Fibroblast of skin of left quadriceps (primary cell): ENCODE measurements at regions not wholly inside any gene's neighbourhood (a gene's known extent, or its start where the extent isn't known, plus 50 kb on each side); places are given as distances from the start of the nearest gene placed in this dataset.
"Not testable (repeated sequence)": the region's sequence is repeated elsewhere in the genome, so short reads cannot be mapped to it uniquely, and the experiment has no call there.

Source experiments
- DNase-seq, 2 experiments: peaks; one replicate each; pipeline ENCODE4 v3.0.0-alpha.2; 2013; ENCODE audit warnings: low read depth in 2 of 2

DNA sequence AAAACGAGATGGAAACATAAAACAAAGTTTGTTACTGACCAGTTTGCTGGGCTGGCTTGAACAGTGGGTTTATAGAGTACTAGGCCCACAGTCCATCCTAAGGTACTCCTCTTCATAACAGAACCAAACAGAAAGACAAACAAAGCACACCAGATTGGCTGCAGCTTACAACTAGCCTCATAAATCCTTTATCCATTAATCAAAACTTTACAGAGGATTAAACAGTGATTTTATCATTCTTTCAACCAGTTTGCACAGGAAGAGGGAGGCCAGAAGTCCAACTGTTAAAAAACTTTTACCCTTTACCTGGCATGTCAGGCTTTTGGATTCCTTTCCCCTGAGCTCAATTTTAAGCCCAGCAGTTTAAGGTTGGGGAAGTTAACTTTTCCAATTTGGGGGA lies 1467.6 kb downstream of the MAT2B start:
- no peak for DNase-seq

DNA sequence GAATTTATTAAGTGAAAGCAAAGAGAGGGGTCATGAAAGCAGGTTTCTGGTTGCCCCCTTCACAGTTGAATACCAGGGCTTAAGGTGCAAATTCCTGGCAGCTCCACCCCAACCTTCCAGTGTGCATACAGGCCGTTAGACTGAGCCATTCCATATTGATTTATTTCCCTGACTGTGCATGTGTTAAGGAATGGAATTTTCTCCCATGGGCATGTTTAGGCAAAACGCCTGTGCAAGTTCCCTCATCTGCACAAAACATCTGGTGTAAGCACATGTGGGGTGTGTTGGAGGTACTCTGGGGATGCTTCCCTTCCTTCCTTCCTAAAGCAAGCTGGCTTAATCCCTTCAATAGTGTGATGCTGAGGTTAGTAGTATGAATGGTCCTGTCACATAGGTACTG lies 1470.6 kb downstream of the MAT2B start:
- no peak for DNase-seq

DNA sequence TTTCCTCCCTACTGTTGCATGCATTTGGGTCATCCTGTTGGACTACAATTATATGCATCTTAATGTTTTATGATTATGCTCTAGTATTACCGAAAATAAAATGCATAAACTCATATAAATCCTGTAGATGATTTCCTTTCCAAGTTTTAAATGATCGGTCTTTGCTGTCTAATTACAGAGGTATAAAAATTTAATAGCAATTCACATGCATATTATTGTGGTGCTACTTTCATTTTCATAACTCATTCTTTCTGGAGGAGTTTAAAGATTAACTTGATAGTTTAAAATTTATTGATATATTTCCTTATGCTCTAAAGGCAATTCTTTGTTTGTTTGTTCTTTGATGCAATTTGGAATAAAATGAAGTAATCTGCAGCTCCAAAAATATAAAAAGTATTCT lies 1475.1 kb downstream of the MAT2B start:
- DNase-seq: no peak

DNA sequence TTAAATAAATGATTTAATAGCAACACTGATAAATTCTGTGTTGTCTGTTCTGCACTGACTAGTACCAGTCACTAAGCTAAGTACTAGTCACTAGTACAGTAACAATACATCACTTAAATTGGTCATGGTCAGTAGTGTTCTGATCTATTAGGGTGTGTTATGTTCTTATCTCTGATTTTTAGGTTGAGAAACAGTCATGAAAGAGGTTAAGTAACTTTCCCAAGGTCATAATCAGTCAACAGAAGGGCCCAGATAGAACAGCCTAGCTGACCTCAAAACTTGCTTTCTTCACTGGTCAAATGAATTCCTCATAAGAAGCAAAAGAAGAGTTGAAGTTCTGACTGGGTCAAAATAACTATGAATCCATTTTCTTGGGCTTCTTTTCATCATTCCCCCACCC lies 1492.7 kb downstream of the MAT2B start:
- DNase-seq: no peak

DNA sequence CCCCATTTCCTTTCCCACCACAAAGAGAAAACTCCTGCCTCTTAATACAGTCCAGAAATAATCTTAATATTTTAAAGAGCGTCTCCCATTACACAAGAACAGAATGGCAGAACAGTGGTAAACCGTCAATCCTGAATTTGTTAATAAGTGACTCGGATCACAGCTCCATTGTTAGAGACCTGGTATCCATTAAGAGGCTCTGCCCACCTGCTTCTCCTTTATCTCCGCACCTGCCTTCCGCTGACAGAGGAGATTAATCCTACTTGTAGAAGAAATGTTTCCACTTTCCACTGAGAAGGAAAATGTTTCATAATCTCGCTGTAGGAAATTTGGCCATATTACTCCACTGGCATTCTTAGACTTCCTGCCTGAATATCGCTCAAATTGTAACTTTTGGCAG lies 1493.2 kb downstream of the MAT2B start:
- no peak for DNase-seq

DNA sequence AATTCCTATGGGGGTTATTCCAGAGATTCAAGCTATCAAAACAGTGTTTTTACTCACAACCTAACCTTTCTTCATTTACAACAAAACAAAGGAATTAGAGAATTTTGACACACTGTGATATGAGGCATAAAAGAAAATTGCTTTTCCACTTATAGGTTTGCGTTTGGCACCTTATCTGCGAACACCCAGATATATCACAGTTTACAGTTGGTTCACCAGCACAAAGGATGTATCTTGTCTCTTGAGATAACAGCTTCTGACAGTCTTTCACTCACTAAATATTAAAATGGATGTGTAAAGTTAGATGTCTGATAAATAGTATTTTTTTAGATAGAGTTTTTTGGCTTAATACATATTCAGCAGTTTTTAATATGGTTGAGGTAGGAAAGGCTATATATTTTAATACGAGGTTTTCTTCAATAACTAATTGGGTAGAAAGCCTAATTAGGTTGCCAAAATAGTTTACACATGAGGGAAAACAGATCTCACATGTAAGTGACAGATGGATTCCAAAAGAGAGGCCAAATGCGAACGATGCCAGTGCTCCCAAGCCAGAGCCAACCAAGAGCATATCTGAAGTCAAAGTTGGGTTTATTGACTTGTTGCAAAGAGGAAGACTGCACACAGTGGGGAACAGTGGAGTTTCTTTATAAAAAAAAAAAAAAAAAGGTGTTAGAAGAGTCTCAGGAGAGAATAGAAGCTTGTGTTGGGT lies 1495.2 kb downstream of the MAT2B start:
- DNase-seq: no peak

DNA sequence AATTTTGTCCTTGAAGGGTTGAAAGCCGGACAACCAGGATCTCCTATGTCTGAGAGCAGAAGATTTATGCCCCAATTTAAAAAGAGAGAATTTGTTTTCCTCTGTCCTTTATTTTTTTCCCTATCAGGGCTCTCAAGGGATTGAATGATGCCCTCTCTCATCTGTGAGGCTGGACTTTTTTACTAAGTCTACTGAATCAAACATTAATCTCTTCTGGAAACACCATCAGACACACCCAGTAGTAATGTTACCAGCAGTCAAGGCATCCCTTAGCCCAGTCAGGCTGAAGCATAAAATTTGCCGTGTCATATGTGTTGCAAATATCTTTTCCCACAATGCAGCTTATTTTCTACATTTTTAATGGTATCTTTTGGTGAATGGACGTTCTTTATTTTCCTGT lies 1497.9 kb downstream of the MAT2B start:
- DNase-seq: no peak

DNA sequence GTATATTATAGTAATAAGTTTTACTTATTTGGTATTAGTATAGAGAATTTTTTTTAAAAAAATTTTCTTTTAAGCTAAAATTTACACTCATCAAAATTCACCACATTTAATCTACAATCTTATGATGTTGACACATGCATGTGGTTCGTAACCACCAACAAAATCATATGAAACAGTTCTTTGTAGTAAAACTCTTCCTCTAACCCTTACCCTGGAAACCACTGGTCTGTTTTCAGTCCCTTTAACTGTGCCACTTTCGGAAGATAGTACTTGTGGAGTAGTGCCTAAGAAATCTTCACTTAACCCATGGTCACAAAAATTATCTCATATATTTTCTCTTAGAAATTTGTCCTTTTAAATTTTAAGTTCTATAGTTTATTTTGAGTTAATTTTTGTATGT lies 1498.8 kb downstream of the MAT2B start:
- DNase-seq: no peak

DNA sequence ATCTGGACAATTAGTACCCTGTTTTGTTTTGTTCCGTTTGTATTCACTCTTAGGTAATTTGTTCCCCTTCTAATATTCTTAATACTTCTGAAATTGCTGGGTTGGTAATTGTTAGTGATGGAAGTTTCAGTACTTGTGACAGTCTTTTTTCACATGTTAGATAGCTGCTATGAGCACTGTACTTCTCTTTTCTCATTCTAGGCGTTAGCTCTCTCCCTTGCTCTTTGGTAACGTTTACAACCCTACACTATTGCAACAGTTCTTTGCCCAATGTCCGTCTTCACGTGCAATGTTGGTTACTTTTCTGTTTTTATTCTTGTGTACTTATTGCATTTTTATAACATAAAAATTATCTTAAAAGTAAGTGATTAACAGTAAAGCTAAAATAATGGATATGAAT lies 1509.0 kb downstream of the MAT2B start:
- DNase-seq: no peak

DNA sequence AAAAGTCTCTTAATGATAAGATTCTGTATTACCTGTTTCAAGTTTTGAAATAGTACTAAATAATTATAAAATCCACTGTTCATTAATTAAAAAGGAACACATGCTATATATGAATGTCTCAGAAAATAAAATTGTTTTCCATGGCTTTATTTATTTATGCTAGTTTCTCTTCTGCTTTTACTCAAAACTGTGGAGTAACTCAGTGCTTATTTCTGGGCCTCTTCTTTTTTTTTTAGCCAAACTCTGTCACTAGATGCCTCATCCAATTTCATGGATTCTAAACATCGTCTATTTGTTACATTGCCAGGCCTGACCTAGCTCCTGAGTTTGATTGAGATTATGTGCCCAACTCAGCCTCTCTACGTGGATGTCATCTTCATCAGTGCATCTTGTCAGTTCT lies 1509.7 kb downstream of the MAT2B start:
- DNase-seq: no peak

DNA sequence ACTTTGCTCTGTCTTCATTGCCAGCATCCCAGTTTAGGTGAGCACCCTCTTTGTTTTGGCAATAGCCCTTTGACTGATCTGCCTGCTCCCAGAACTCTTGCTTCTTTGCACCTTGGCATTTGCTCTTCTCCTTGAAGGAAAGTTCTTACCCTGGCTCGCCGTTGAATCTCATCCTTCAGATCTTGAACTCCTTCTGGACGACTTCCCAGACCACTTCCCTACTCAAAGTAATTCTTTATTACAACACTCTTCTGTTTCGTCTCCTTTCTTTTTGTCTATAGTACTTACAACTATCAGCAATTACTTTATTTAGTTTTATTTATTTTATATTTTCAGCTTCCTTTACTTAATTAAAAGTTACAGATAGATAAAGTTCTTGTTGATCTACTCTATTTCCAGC lies 1510.1 kb downstream of the MAT2B start:
- no peak for DNase-seq

DNA sequence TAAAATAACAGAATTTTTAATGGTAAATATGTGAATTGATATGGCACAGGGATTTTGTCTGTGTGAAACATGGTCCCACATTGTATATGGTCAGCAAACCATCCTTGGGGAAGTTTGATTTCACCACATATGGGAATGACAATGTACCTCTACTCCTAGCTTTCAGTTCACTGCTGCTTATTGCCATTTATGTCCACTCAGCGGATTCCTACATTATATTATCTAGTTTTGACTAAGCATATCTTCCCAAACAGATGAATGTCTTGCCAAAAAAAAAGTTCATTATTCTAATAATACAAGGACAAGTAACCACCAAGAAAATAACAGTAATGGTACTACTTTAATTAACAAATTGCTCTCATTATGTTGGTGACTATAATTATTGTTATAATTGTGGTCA lies 1521.6 kb downstream of the MAT2B start:
- DNase-seq: no peak

DNA sequence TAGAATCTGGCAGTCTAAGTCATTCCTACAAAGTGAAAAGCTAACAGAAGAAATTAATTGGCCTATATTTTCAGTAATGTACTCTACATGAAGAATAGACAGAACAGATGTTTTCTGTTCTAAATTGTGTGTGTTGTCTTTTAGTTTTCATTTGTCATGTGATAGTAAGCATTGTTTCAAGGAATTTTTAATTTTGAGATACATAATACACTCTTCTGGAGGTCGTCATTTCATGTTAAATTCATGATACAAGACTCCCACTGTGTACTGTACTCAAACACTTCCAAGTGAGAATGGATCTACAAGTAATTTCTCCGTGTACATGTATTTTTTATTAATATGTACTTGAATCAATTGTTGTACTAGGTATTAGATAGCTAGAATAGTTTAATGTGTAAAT lies 1522.9 kb downstream of the MAT2B start:
- DNase-seq: no peak

DNA sequence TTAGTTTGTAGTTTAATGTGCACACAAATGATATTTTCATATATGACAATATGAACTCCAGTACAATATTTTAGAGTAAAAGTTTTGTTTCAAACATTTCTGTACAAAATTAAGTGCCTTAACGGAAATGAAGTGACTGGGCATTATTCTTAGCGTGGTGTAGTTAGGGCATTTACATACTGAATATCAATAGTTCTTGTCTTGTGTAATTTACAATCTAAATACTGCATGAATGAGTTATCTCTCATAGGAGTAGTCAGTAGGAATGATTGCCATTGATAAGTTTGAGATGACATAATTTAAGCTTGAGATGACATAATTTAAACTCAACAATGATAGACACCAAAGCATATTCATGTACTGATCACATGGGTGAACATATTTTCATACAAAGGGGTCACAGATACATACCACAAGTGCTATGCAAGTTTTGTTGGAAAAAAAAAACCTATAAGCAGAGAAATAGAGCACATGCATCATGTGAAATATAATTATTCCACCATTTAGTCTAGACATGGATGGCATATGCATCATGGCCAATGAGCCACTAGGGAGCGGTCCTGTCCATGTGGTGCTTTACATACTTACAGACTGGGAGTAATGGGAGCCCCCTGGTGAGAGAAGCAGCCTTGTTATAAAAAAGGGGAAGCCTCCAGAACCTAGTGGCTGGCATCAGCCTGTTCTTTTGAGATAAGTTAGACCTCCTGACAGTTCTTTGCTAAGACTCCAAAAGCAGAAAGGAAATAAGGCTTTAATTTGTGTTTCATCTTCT lies 1523.9 kb downstream of the MAT2B start:
- no peak for DNase-seq

DNA sequence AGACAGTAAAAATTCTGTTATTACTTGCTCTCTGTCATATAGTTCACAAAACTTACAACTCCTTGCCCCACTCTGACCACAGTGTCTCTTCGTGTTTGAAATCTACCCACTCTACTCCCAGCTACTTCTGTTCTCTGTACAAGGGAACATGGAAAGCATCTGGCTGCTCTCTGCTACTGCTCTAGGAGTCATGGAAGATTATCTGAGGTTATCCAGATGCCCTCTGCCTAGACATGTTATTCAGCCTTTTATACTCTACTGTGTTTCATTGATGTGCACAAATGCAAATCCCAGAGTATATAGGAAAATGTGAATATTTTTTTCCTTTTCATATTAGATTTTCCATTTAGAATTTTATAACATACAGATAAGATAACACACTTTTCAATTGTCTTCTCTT lies 1525.6 kb downstream of the MAT2B start:
- no peak for DNase-seq

DNA sequence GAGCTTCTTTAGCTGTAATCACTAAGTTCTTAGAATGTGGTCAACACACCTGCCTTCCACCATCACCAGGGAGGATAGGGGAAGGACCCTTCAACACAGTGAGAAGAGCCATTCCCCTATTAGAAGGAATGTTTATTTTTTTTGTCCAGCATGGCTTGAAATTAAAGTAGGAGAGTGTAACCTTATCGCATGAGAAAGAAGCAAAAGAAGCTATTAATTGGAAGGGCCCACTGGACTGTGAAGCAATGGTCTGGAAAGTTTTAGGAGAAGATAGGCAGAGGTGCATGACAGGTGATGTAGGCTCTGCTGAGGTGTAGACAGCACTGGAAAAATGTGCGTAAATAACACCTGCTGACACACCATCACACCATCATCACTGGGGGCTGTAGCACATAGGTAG lies 1526.0 kb downstream of the MAT2B start:
- DNase-seq: no peak

DNA sequence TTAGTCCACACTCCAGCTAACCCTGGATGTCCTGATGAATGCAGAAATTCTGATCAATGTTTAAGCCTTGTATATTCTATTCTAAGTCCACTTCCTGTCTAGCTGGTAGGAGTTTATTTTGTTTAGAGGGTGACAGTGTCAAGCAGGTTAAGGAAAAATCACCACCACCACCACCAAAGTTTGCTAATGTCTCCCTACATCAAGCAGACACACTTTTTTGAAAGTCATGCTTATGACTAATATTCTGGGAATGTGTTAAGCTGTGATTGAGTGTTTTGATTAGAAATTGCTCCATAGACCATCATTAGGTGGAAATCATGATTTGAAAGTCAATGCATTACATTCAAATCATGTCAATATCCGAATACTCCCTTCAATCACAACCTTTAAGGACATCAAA lies 1530.1 kb downstream of the MAT2B start:
- DNase-seq: no peak

DNA sequence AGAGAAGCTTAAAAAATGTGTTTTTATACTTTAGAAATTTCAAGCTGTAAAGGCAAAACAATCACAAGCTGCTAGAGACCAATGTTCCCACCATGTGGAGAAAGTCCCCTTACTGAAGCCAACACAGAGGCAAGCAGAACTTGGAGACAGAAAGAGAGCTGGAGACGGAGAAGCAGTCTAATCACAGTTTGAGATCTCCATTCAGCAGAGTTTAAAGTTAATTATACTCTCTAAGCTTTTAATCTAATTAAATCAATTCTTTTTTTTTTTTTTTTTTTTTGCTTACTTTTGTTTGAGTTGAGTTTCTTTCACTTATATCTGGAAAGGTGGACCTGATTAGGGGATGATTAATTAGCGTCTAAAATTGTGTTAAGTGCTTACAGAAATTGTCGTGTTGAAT lies 1534.3 kb downstream of the MAT2B start:
- no peak for DNase-seq

DNA sequence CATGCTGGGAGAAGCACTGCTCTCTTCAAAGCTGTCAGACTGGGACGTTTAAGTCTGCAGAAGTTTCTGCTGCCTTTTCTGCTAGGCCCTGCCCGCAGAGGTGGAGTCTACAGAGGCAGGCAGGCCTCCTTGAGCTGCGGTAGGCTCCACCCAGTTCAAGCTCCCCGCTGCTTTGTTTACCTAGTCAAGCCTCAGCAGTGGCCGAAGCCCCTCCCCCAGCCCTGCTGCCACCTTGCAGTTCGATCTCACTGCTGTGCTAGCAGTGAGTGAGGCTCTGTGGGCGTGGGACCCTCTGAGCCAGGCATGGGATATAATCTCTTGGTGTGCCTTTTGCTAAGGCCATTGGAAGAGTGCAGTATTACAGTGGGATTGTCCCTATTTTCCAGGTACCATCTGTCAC lies 1540.5 kb downstream of the MAT2B start:
- DNase-seq: not testable (repeated sequence)

DNA sequence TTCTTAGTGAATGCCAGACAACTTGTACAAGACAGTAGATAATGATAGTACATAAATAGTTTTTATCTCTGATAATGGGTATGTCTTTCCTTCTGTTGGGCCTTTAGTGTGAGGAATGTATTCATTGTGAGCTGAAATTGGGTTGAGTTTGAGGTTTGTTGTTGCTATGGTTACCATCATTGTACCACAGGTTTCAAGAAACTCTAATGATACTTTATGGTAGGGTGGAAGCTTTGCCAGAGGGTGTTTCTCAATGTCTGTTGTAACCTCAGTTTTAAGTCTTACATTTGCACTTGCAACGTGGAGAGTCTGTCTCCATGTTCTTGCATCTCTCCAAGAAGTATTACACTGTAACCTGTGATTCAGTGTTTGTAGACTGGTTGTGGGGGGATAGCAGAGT lies 1550.1 kb downstream of the MAT2B start:
- DNase-seq: no peak

DNA sequence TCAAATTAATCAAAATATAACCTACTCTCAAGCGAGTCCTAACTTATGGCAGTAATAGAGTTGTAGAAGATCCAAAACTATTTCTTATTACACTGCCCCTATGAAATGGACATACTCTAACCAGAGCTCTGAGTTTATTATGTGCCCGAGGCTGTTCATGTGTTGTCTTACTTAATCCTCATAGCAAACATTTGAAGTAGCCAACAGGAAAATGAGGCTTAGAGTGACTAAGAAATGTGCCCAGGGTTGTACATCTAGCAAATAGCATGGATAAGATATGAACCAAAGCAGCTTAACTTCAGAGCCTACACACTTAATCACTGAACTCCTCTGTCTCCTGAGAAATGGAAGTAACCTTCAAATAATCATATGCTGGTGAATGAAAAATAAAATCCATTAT lies 1551.7 kb downstream of the MAT2B start:
- DNase-seq: no peak

DNA sequence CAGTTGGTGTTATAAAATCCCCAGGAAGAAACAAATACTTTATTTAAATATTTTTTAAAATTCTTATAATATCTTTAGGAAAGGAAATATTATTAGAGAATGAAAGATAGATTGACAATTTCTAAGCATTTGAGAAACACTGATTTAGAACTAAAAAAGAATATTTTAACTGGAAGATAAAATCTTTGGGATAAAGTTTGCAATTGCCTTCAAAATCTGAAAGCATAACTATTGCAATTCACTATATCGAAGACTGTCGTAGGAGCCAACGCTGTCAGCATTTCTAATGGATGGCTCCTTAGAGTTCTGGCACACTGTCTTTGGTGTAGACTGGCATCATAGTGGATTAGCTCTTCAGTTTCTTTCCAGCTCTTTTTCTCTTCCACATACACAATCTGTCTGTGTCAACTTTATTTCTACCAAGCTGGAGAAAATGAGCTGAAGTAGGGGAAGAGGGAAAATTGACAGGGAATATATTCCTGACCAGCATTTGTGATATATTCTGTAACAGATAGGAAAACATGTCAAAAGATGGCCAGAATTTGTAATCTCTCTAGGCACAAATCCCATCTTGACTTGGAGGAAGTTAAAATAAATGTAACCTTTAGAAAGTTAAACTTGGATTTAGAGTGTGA lies 1561.4 kb downstream of the MAT2B start:
- DNase-seq: no peak

DNA sequence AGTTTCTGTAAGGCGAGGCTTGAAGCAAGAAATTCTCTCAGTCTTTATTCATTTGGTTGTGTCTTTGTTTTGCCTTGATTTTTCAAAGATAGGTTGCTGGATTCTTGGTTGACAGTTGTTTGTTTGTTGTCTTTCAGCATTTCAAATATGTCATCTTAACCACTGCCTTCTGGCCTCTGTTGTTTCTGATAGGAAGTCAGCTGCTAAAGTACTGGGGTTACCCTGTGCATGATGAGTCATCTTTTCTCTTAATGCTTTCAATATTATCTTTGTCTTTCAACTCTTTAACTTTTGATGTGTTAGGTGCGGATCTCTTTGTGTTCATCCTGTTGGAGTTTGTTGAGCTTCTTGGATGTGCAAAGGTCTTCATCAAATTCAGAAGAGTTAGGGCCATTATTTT lies 1571.3 kb downstream of the MAT2B start:
- DNase-seq: no peak
